NCI-H526 treated with DMSO at 0.1 percent for 48 hours (cell line): ENCODE measurements at regions not wholly inside any gene's neighbourhood (a gene's known extent, or its start where the extent isn't known, plus 50 kb on each side); places are given as distances from the start of the nearest gene placed in this dataset.

Experiments used
- DNase-seq: peaks from one replicate; lab custom pipeline; 2025; lab: John Stamatoyannopoulos, UW

DNA sequence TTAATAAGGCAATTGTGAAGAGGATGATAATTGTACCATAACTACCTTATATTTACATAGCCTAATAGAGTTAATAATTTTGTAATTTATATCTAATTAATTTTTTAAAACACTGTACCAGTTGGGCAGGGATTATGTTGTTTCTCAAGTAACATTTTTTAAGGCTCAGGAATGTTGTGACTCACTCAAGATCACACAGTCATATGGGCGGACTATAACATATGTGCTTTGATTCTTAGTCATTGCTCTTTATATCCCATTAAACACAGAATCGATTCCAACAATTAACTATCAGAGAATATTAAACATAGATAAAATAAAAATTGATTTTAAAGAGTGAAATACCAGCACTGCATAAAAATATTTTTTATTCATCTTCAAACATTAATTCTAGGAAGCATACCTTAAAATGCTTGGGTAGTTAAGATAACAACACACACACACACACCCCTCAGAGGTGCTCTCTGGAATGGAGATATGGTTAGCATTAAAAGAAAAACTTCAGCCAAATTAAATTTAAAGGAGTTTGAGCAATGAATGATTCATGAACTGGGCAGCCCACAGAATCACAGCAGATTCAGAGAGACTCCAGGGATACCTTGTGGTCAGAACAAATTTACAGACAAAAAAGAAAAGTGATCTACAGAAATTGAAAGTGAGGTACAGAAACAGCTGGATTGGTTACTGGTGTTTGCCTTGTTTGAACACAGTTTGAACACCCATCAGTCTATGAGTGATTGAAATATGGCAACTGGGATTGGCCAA, 869.4 kb upstream of the ID2 start:
- no peak for DNase-seq

DNA sequence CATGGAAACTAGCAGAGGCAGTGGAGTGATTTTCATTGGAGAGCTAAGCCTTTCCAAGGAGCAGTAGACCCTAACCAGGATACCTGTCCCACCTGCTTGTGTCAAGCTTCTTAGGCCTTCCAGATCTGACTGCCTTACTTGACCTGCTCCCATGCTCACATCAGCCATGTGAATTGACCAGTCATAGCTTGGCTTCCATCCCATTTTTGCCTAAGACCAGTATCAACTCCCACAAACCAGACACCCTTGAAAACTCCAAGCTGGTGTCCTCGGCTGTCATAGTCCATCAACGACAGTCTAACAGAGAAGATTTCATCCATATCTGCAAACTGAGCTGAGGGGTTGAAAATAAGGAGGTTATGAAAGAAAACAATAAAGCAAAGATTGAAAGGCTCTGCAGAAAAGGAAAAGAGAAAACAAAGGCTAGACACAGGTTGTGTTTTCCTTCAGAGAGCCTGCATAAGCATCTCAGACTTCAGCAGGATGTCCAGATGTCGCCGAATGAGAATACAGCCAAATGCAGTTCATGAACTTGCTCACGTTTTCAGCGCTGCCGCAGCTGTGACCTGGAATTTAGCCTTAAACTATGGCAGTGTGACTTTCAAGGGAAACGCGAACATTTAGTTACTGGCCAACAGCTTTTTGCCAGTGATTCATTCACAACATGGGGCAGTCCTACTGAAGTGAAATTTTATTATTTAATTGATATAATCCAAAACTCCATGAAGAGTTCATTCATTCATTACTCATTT, 868.1 kb upstream of the ID2 start:
- no peak for DNase-seq

DNA sequence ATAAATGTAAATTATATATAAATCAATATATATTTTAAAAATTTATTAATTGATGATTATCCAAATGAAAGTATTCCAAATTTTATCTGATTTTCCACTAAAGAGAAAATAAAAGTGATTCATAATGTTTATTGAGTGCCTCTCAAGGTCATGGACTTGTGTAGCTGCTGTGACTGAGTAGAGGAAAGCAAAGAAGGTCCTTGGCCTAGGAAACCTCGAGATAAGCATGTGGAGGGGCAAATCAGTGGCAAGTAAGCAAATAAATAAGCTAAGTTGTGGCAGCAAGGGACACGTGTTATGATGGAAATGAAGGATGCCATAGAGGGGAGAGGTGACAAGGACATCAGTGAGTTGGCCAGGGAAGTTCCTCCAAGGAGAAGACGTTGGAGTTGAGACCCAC, 866.1 kb upstream of the ID2 start:
- no peak for DNase-seq

DNA sequence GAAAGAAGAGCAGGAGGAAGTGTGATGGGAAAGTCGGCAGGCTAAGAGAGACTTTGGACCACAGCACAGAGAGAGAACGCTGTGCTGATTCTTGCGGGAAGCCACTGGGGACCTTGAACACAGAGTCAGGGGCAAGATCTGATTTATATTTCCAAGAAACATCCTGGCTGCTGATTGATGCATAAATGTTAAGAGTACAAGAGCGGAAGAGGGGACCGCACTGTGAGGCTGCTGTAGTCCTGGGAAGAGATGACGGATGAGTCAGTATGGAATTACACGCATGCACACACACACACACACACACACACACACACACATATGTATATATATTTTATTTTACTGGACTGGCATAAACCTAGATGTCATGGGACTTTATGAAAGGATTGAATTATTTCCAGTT, 865.6 kb upstream of the ID2 start:
- no peak for DNase-seq

DNA sequence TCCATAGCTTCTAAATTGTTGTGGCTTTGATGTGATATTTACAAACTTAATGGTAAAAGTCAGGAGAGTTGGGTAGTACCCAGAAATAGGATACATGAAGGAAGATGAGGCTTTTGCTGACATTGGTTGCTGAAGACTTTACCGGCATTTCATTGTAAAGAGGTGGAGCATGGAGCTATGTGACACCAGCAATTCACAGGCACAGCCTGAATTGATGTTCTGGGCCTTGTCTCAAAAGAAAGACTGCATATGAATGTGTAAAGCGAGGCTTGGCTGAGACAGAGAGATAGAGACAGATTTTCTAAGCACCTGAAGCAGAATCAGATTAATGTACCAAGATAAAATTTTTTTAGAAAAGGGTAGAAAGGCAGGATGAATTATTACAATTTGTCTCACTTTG, 864.9 kb upstream of the ID2 start:
- DNase-seq: no peak

DNA sequence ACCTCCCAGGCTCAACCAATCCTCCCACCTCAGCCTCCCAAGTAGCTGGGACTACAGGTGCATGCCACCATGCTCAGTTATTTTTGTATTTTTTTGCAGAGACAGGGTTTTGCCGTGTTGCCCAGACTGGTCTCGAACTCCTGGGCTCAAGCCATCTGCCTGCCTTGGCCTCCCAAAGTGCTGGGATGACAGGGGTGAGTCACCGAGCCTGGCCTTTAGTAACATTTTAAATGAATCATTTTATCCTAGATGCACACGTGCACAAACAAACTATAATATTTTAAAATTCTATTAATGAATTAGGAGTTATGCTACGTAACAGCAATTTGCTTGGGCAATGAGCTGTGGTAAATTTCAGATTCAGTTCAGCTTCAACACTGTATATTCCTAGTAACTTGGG, 862.5 kb upstream of the ID2 start:
- no peak for DNase-seq

DNA sequence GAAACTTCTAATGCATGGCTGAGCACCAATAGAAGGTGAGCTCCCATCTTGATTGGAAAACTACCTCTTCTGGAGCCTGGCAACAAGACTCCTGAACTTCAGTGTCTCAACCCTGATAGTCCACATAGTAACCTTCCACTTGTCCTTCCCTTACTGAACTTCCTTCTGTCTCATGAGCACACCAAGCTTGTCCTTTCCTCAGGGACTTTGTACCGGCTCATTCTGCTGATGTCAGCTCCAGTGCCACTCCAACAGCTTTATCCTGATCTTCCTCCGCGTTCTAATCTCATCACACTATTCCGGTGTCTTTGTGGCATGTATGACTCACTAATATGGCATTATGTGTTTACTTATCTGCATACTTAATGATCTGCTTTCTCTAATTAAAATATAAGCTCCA, 862.0 kb upstream of the ID2 start:
- no peak for DNase-seq

DNA sequence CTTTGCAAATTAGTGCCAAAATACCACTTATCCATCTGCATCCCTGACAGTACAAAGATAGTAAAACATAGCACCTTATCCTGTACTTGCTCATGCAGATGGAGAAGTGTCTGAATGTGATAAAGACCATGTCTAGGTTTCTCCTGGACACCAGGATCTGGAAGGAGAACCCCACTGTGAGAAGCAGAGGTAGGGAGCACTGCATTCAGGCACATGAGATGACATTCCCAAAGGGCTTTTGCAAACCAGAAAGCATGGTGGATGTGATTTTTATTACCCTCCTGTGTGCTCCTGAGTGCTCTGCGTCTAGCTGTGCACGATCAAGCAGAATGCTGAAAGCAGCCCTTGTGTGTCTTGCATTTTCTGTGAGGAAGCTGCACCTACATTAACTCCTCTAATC, 857.6 kb upstream of the ID2 start:
- DNase-seq: no peak

DNA sequence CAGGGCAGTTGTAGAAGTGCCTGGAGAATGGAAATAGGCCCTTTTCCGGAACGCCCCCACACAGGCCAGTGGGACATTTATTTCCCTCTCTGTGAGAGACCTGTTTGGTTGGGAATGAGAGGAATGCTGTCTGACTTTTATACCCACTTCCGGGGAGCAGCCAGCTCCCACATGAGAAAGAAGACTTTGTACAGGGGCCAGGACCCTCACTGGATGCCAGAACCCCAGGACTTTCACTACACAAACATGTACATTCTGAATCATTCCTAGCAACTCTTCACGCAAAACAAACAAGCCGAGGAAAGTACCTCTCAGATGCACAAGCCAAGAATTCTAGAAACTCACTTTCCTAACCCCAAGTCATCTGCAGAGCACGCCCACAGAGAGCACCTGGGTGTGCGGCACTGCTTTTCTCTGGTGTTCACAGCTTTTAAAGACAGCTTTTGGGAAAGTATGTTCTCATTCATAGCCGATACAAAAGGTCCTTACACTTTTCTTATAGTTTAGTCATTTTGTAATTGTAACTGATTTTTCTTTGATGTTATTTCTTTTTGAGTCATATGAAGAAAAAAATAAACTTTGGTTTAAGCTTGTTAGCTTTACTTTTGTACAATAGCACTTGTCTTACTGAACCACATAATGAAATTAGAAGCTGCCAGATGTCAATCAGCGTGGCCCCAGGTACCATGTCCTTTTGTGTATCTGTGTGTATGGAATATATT, 856.1 kb upstream of the ID2 start:
- DNase-seq: no peak

DNA sequence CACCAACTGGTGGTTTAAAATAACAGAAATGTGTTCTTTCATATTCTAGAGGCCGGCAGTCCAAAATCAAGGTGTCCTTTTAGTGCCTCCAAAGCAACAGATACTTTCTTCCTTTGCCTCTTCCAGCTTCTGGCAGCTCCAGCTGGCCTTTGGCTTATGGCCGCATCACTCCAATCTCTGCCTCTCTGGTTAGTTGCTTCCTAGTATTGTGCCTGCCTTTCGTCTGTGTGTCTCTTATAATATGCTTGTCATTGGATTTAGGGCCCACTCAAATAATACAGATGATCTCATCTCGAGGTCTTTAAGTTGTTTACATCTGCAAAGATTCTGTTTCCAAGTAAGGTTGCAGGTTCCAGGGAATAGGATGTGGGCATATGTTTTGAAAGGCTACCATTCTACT, 855.2 kb upstream of the ID2 start:
- no peak for DNase-seq

DNA sequence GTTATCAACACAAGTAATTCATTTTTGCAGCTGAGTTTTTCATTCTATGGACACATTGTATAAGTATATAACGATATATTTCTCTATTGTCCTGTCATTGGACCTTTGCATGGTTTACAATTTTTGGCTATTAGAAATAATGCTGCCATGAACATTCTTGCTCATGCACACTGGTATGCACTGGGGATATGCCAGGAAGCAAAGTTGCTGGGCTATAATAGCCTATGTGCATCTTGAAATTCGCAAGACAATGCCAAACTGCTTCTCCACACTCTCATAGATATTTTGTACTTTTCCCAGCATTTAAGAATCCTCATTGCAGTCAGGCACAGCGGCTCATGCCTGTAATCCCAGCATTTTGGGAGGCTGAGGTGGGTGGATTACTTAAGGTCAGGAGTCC, 852.6 kb upstream of the ID2 start:
- no peak for DNase-seq

DNA sequence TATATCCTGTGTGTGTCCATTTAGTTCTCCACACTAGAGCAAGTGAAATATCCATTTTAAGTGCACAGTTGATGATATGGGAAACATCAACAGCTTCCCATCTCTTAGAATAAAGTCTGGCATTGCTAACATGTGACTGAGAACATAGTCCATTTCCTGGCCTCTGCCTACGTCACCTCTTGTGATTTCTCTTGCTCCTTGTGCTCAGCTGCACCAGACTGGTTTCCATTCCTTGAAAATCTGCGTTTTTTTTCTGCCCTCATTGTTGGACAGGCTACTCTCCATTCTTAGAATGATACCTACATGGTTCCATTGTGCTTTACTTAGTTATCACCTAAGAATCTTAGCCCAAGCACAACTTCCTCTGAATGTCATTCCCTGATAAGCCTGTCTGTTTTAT, 851.2 kb upstream of the ID2 start:
- no peak for DNase-seq

DNA sequence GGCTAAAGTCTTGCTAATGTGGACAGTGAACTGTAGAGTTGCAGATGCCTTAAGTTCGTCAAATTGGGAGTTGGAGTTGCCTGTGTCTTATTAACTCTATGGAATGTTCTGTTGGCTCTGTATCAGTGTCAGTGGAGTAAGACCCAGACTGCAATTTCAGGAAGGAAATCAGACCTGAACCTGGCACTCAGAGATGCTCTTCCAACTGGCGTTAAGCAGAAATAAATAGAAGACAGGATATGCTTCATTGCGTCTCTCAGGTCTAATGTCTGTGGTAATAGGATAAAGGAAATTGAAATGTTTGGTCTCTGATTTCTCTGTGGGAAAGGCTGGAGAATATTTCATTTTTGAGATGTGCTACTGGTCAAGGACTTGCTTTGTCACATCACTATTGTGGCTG, 846.7 kb upstream of the ID2 start:
- no peak for DNase-seq

DNA sequence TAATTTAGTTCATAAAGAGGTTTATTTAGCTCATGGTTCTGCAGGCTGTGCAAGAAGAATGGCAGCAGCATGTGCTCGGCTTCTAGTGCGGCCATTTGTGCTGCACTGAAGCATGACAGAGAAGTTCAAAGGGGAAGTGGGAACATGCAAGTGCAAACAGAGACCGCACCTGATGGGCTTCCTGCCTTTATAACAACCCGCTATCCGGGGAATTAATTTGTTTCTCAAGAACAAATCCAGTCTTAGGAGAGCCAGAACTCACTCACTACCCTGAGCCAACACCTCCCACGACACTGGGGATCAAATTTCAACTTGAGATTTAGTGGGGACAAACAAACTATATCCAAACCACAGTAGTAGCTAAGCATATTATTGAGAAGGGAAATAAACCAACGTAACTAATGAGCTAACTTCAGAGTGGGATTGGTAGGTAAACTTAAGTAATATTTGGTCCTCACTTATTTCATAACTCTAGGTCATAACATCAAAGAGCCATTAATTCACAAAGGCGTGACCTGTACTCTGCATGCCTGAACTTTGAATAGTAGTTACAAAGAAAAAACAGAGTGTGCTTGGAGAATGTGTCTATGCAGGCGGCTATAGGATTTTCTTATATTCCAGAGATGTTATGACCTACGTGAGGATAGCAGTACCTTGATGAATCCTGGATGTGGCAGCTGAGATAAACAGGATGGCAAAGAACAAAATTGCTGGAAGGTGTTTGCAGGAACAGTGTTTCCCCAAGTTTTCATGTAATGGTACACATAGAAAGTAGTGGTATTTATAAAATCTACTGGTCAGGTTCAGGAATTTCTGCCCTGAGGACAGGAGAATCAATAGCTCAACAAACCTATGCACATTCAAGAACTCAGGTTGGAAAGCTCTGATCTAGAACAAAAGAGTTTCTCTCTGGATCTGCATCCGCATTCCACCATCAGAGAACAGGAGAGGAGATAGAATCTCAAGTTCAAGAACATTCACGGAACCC, 845.9 kb upstream of the ID2 start:
- DNase-seq: no peak

DNA sequence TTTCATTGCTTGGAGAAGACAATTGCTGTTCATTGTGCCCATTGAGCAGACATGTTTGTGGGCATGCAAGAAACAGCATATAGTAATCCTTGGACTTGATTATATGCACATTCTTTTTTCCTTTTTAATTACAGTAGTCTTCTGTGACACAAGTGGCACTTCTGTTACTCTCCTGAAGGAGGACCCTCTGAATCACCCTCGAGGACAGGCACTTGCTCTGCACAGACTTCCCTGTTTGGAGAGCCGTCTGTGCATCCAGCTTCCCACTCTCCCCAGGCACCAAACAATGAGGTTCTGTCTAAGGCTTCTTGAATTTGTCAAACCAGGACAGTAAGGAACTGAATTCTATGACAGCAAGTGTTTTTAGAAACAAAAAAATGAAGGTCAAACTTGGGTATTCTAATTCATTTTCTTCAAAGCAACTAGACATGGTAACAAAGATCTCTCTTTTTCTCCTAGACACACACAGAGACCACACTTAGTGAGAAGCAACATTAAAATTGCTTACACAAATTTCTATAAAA, 844.6 kb upstream of the ID2 start:
- no peak for DNase-seq

DNA sequence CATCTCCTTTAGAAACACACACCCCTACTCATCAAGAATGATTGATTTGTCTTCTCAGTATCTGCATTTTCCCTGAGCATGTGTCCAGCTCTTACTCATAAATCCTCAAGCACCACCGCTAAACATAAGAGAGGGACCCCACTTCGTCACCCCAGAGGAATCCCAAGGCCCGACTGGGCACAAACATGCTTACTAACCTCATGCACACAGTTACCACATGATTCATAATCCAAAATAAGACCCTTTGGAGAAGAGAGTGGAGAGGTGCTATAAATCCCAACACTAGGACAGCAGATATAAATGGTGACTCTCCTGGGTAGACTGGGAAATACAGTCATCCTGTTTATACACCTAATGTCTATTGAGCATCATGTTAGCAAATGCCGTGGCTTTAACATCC, 843.2 kb upstream of the ID2 start:
- DNase-seq: no peak

DNA sequence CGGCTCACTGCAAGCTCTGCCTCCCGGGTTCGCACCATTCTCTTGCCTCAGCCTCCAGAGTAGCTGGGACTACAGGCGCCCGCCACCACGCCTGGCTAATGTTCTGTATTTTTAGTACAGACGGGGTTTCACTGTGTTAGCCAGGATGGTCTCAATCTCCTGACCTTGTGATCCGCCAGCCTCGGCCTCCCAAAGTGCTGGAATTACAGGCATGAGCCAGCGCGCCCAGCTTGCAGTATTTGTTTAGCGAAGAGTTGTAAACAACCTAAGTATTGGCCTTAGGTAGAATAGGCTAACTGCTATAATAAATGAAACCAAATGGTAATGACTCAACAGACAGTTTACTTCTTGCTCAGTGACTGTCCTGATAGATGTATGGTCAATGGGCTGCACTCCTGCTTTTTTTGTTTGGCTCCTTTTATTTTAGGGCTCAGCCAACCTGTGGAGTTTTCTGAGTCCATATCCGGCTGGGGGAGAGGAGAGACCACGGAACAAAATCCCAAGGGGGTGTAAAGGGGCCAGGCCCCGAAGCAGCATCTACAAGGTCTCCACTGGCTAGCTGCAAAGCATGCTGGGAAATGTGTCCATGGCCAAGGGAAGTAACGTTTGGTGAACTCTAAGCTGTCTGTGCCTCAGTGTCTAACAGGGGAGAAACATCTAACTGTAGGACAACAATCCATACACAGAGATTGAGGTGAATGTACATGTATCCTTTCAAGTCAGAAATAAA, 841.0 kb upstream of the ID2 start:
- DNase-seq: no peak

DNA sequence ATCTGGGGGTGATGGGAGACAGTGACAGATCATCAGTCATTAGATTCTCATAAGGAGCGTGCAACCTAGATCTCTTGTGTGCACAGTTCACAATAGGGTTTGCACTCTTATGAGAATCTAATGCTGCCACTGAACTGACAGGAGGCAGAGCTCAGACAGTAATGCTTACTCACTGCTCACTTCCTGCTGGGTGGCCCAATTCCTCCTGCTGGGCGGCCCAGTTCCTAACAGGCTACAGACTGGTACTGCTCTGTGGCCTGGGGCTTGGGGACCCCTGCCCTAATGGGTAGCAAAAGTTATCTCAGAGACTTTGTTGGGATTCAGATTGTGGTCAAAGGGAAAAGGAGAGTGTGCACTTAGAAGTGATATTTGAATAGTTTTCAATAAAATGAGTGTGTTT, 840.1 kb upstream of the ID2 start:
- DNase-seq: no peak

DNA sequence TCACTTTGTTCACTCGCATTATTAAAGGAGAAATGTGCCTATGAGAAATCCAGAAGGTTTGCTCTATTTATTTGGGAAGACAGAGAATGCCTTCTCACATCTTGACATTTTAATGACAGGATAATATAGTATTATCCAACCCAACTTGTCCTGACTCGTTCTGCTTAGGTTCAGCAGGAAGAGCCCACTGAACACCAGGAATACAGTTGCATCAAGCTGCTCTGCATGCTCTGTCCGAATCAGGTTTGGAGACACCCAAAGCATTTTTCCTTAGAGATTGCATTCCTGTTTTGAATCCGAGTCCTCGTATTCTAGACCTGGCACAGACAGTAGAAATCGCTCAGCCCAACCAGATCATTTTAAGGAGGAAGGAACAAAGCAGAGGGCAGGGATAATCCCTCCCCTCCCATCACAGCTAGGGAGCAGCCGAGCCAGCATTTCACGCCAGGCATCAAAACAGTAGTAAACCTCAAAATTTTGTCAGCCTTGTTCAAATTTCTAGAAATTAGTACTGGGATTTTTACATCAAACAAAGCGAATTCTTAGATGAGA, 837.4 kb upstream of the ID2 start:
- DNase-seq: no peak

DNA sequence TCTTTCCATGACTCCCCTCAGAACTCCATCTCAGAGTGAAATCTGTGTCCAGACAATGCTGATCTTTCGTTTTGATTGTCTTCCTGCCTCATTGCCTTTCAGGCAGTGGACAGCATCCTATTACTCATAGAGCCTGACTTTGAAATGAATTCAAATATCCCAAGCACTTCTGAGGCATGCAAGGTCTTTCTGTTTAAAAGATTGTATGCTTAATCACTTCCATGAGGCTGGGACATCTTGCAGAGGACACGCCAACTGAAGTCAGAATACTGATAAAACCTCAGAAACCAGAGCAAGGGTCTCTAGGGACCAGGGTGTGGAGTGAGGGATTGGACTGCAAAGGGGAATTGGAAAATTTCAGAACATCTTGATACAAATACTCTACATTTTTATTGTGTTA, 836.5 kb upstream of the ID2 start:
- no peak for DNase-seq

DNA sequence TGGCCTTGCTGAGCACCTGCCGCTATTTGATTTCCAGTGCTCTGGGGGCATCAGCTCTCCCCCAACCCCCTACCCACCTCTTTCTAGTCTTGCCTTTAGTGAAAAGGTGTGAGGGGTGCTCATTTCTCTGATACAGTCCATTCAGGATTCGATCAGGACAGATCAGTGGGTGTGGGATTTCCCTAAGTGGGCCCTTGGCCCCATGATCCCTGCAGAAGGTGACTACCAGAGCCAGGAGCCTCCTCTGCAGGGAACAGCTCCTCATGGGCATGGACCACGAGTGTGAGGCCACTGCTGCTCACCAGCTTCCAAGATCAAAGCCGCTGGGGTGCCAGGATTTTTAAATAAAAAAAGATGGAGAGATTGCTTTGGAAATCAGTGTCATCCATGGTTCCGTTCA, 835.2 kb upstream of the ID2 start:
- DNase-seq: no peak
